ENCODE measurements at regions not wholly inside any gene's neighbourhood (a gene's known extent, or its start where the extent isn't known, plus 50 kb on each side); places are given as distances from the start of the nearest gene placed in this dataset.

DNA sequence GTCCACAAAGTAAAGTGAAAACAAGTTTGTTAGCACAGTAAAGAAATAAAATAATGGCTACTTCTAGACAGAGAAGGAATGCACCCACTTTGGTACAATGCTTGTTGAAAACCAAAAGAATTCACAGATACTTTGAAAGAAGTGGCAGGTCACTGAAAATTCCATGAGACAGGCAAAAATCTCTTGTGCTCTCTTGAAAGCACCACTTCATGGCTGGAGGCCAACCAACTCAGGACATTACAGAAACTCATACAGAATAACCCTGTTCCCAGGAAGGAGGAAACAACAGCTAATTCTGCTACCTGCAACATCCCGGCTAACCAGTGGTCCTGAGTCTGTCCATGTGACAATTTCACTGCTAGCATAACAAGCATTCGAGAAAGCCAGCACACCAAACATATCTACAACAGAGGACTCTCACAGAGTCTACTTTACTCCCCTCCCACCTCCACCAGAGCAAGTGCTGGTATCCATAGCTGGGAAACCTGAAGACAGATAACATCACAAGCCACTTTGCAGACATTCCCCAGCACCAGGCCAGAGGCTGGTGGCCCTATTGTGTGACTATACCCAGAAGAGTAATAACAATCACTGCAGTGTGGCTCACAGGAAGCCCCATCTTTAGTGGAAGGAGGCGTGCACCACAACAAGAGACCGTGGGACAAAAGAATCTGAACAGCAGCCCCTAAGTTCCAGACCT is 255.3 kb upstream of the SLITRK3 start:
- in situ Hi-C loops (cut with MboI) (no loop called here), intact Hi-C loops (cut with micrococcal nuclease) (no loop called here)
- no peak overlapping the region for H3K4me3 ChIP-seq
- BruUV-seq (replicated peaks), result no TSS peak
- no peaks in the 10 kb centered on the region for H3K27me3 ChIP-seq (ENCODE audit: control insufficient read depth in 2 of 2, insufficient read depth in 2 of 2, low read length in 2 of 2)
- DNase-seq (ENCODE audit: extremely low read depth in 1 of 4, low spot score in 3 of 4), result no peak
- no peak overlapping the region for H3K27ac ChIP-seq (ENCODE audit: extremely low read depth, low read depth, low read length)
- no peaks in the 10 kb centered on the region for H3K9me1 ChIP-seq (ENCODE audit: control insufficient read depth, insufficient read depth, low read length)
- no peaks in the 10 kb centered on the region for H3K36me3 ChIP-seq (ENCODE audit: control insufficient read depth, insufficient read depth, low read length)
- 9% methylated on average over 3 of the region's 4 CpGs for WGBS (ENCODE audit: insufficient coverage, low coverage, missing lambda C conversion rate)
- FAIRE-seq, result no peak
- H3K4me2 ChIP-seq (ENCODE audit: insufficient read depth, low read length), result no peak overlapping the region
- H3K9ac ChIP-seq (ENCODE audit: insufficient read depth in 1 of 2, low read depth in 2 of 2, low read length in 2 of 2), result no peak overlapping the region
- CTCF ChIA-PET (ENCODE audit: low intra/inter-chr PET ratio), result no interaction called here
- ATAC-seq, result no peak
- no peaks in the 10 kb centered on the region for H3K9me3 ChIP-seq (replicated peaks; ENCODE audit: control insufficient read depth, insufficient read depth, low read depth, low read length)
- POLR2A ChIA-PET, result no interaction called here
- no peaks in the 10 kb centered on the region for H3K4me1 ChIP-seq (replicated peaks in 1 of 2; ENCODE audit: control insufficient read depth in 2 of 2, insufficient read depth in 2 of 2, low read length in 2 of 2)
- no peak overlapping the region for H2AFZ ChIP-seq (ENCODE audit: low read depth, low read length)
- TF ChIP-seq HNRNPLL (IDR thresholded peaks at IDR 0.05; ENCODE audit: low read depth, low read length, poor library complexity, severe bottlenecking) (no peak), ZNF445 (CRISPR knock-in tag; IDR thresholded peaks at IDR 0.05; ENCODE audit: low read depth) (no peak)
- TF ChIP-seq, protein P1, sequence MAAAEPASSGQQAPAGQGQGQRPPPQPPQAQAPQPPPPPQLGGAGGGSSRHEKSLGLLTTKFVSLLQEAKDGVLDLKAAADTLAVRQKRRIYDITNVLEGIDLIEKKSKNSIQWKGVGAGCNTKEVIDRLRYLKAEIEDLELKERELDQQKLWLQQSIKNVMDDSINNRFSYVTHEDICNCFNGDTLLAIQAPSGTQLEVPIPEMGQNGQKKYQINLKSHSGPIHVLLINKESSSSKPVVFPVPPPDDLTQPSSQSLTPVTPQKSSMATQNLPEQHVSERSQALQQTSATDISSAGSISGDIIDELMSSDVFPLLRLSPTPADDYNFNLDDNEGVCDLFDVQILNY (CRISPR knock-in tag; IDR thresholded peaks at IDR 0.05), result no peak
- no peaks in the 10 kb centered on the region for H3K79me2 ChIP-seq (ENCODE audit: control insufficient read depth, insufficient read depth, low read length)
- H4K20me1 ChIP-seq (replicated peaks; ENCODE audit: control insufficient read depth, insufficient read depth, low read length), result no peaks in the 10 kb centered on the region

DNA sequence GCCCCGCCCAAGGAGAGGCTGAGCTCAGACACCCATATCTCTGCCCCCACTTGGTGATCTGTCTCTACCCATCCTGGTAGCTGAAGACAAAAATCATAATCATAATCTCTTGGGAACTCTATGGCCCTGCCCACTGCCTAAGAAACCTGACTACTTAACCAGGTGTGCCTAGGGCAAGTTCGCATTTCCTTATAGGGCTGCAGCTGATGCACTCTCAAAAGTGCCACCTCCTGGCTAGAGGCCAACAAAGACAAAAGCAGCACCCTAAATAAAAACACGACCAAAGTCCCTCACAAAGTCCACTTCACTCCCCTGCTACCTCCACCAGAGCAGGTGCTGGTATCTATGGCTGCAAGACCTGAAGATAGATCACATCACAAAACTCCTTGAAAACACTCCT is 250.4 kb upstream of the SLITRK3 start:
- FAIRE-seq (no peak), ATAC-seq (no peak), DNase-seq (ENCODE audit: extremely low read depth in 1 of 4, low spot score in 3 of 4) (no peak)
- Histone ChIP-seq H3K36me3 (ENCODE audit: control insufficient read depth, insufficient read depth, low read length) (no peaks in the 10 kb centered on the region), H3K4me3 (no peak overlapping the region), H3K9ac (ENCODE audit: insufficient read depth in 1 of 2, low read depth in 2 of 2, low read length in 2 of 2) (no peak overlapping the region), H2AFZ (ENCODE audit: low read depth, low read length) (no peak overlapping the region), H3K79me2 (ENCODE audit: control insufficient read depth, insufficient read depth, low read length) (no peaks in the 10 kb centered on the region), H3K4me1 (replicated peaks in 1 of 2; ENCODE audit: control insufficient read depth in 2 of 2, insufficient read depth in 2 of 2, low read length in 2 of 2) (no peaks in the 10 kb centered on the region), H3K4me2 (ENCODE audit: insufficient read depth, low read length) (no peak overlapping the region), H3K27ac (ENCODE audit: extremely low read depth, low read depth, low read length) (no peak overlapping the region), H3K9me3 (replicated peaks; ENCODE audit: control insufficient read depth, insufficient read depth, low read depth, low read length) (no peaks in the 10 kb centered on the region), H4K20me1 (replicated peaks; ENCODE audit: control insufficient read depth, insufficient read depth, low read length) (no peaks in the 10 kb centered on the region), H3K27me3 (ENCODE audit: control insufficient read depth in 2 of 2, insufficient read depth in 2 of 2, low read length in 2 of 2) (no peaks in the 10 kb centered on the region), H3K9me1 (ENCODE audit: control insufficient read depth, insufficient read depth, low read length) (no peaks in the 10 kb centered on the region)
- ChIA-PET CTCF (ENCODE audit: low intra/inter-chr PET ratio) (no interaction called here), POLR2A (no interaction called here)
- TF ChIP-seq PHB2 (IDR thresholded peaks at IDR 0.05; ENCODE audit: low read depth) (no peak), MCM3 (IDR thresholded peaks at IDR 0.05) (no peak), ZNF146 (CRISPR knock-in tag; IDR thresholded peaks at IDR 0.05; ENCODE audit: unreplicated experiment) (no peak), ZZZ3 (IDR thresholded peaks at IDR 0.05) (no peak), GABPB2 (CRISPR knock-in tag; conservative IDR thresholded peaks at IDR 0.05) (no peak), ZC3H4 (CRISPR knock-in tag; IDR thresholded peaks at IDR 0.05; ENCODE audit: borderline replicate concordance) (no peak)
- in situ Hi-C loops (cut with MboI) (no loop called here), intact Hi-C loops (cut with micrococcal nuclease) (no loop called here)
- WGBS (ENCODE audit: insufficient coverage, low coverage, missing lambda C conversion rate), result 0% methylated on average over 2 of the region's 3 CpGs
- no TSS peak for BruUV-seq (replicated peaks)
